GM12865 (cell line): ENCODE measurements at regions not wholly inside any gene's neighbourhood (a gene's known extent, or its start where the extent isn't known, plus 50 kb on each side); places are given as distances from the start of the nearest gene placed in this dataset.

Experiments used
- DNase-seq: peaks from one replicate; pipeline ENCODE4 v3.0.0; 2010; ENCODE audit warnings: low read depth
- H3K4me3 ChIP-seq: 2 replicates; pipeline ENCODE4 v1.5.1; 2011; ENCODE audit warnings: mild to moderate bottlenecking, low read depth, low read length, control low read depth
- CTCF ChIP-seq: IDR thresholded peaks from 2 replicates; pipeline ENCODE4 v1.5.1; 2011; ENCODE audit warnings: low read length, control low read depth, low read depth, inconsistent platforms; ENCODE audit not compliant: insufficient read depth; ENCODE audit errors: missing control alignments

DNA sequence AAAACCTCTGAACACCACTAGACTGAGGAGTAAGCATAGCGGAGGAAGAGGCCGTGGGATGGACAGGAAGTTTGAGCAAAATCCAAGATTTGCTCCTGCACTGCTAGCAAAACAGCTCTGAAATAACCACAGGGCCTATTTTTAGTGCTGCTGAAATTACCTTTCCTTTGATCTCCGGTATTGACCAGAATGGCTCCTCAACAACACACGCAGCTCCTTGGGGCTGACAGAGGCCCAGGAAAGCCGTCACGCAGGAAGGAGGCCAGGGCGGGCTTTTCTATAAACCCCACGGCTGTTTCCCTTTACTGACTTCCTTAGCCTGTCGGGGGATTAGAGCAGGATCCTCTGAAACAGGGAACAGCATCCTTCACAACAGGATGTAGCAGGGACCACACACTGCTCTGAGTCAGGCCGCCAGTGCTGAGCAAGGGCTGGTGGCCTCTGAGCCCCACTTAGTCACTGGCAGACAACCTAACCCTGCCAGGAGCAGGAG, 80.8 kb upstream of the LCLAT1 start:
- H3K4me3 ChIP-seq: no peak overlapping the region
- DNase-seq: peak; percentile 19
- no peak for TF ChIP-seq CTCF

GRCh38 chr2:30367232-30368070, 79.6 kb upstream of the LCLAT1 start:
- no peak for TF ChIP-seq CTCF
- no peak overlapping the region for H3K4me3 ChIP-seq
- DNase-seq: no peak

DNA sequence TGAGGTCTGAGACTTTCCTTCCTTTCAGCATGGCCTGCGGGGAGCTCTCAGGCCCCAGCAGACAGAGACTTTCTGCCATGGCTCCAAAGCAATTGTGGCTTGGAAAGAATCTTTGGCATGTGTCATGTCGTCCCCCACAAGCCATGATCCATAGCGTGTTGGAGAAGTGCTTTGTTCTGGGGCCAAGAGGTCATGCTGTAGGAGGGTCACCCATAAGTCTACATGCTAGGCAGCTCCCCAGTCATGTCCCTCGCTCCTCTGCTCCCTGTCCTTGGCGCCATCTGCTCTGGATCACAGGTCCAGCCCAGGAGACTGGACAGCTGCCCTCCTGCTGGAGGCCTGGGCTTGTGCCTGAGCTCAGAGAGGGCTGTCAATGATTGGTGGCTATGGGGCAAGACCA, 78.8 kb upstream of the LCLAT1 start:
- no peak for DNase-seq
- TF ChIP-seq CTCF: no peak
- no peak overlapping the region for H3K4me3 ChIP-seq

DNA sequence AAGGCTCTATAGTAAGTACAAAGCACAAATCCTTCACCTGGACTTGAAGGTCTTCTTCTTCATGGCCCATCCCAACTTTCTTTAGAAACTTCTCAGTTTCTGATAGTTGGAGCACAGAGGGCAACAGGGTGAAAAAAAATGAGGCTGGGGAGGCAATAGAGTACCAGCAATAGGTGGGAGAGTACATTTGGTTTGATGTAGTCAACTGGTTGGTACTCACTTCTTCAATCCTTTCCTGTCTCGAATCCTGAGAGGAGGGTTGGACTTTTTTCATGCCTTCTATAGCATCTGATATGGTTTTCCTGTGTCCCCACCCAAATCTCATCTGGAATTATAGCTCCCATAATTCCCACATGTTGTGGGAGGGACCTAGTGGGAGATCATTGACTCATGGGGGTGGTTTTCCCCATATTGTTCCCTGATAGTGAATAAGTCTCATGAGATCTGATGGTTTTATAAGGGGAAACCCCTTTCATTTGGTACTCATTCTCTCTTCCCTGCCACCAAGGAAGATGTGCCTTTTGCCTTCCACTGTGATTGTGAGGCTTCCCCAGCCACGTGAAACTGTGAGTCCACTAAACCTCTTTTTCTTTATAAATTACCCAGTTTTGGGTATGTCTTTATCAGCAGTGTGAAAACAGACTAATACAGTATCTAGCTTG, 75.9 kb upstream of the LCLAT1 start:
- H3K4me3 ChIP-seq: no peak overlapping the region
- no peak for DNase-seq
- no peak for TF ChIP-seq CTCF

- DNase-seq: no peak
- no peak for TF ChIP-seq CTCF
- H3K4me3 ChIP-seq: no peak overlapping the region
These were observed 75.2 kb upstream of the LCLAT1 start for GRCh38 chr2:30371772-30372373.

GRCh38 chr2:30372826-30373225, 74.2 kb upstream of the LCLAT1 start:
- H3K4me3 ChIP-seq: no peak overlapping the region
- no peak for DNase-seq
- no peak for TF ChIP-seq CTCF
